Psoas muscle (tissue), 7 donors: ENCODE measurements at regions not wholly inside any gene's neighbourhood (a gene's known extent, or its start where the extent isn't known, plus 50 kb on each side); places are given as distances from the start of the nearest gene placed in this dataset.

Experiments
- ATAC-seq, 4 donors: fragments of 200-7000 bp; cut with Tn5 transposase; one replicate each; pipeline ENCODE4 v1.9.1; 2020; ENCODE audit warnings: moderate library complexity in 3 of 4, mild to moderate bottlenecking in 2 of 4
- DNase-seq, 2 donors: peaks; one replicate each; pipeline ENCODE4 v3.0.0-alpha.2; 2020
- H3K27ac ChIP-seq: fragments of 200-600 bp; one replicate; pipeline ENCODE4 v1.8.0; 2022
- H3K27me3 ChIP-seq, 3 donors: fragments of 200-600 bp in 1 of 3; one replicate each; pipeline versions ENCODE4 v1.6.1 to v1.8.0; 2013 to 2022; ENCODE audit warnings: low read length in 2 of 3, mild to moderate bottlenecking in 2 of 3, moderate library complexity in 1 of 3; ENCODE audit not compliant: insufficient read depth in 3 of 3
- H3K36me3 ChIP-seq, 2 donors: fragments of 200-600 bp in 1 of 2; one replicate each; pipeline versions ENCODE4 v1.6.1 to v1.8.0; 2013 to 2022; ENCODE audit warnings: low read depth in 1 of 2, mild to moderate bottlenecking in 1 of 2, moderate library complexity in 1 of 2; ENCODE audit not compliant: insufficient read depth in 1 of 2
- H3K4me1 ChIP-seq: fragments of 200-600 bp; one replicate; pipeline ENCODE4 v1.8.0; 2022
- H3K4me3 ChIP-seq: fragments of 200-600 bp; one replicate; pipeline ENCODE4 v1.8.0; 2022; ENCODE audit warnings: mild to moderate bottlenecking
- H3K9me3 ChIP-seq: fragments of 200-600 bp; one replicate; pipeline ENCODE4 v1.8.0; 2022
- CTCF ChIP-seq: fragments of 200-600 bp; IDR thresholded peaks from one replicate; pipeline ENCODE4 v1.8.0; 2022; ENCODE audit warnings: antibody characterized with exemption
- WGBS, 3 donors: extraction: QIAGEN DNeasy Blood & Tissue Kit; methylation state at CpG; one replicate each; pipeline versions ENCODE4 v1.1.6 to v1.1.7; 2013; 5-methylcytosine and 5-hydroxymethylcytosine counted together
- intact Hi-C, 2 donors: fragments of 100-400 bp; cut with DNase I; formaldehyde crosslinking; loops; one replicate each; pipeline versions ENCODE4 v1.11.0 to v1.14.2; 2022
- donor health status: healthy with polysubstance abuse.
- donor health status: DM: no; HTN: no; CAD: no; lungs with moderate emphysema.
- donor health status: Bipolar disorder and iron deficiency.
- donor health status: healthy.
- donor health status: DM: yes; HTN: yes; CAD: no.
- donor health status: DM: no; HTN: no; CAD: no.
- donor health status: DM: yes; HTN: yes; CAD: no.

- no peak for DNase-seq
- TF ChIP-seq CTCF: no peak
- H3K36me3 ChIP-seq: no peaks in the 10 kb centered on the region
- WGBS, 3 donors: 49 to 60% (median 56%) methylated on average over 4 of the region's 4 CpGs
- no peak overlapping the region for H3K27ac ChIP-seq
- ATAC-seq: no peak
- intact Hi-C loops: no loop called here
- no peaks in the 10 kb centered on the region for H3K4me1 ChIP-seq
- H3K9me3 ChIP-seq: no peaks in the 10 kb centered on the region
- H3K4me3 ChIP-seq: no peak overlapping the region
- H3K27me3 ChIP-seq: peaks cover 0 to 15% (median 9%) of the 10 kb centered on the region in 3 donors
Measured at GRCh38 chr14:96729889-96730288, 67.3 kb upstream of the VRK1 start.

GRCh38 chr14:96730386-96730785, 66.8 kb upstream of the VRK1 start:
- intact Hi-C loops: no loop called here
- H3K4me3 ChIP-seq: no peak overlapping the region
- H3K27ac ChIP-seq: no peak overlapping the region
- ATAC-seq: no peak
- H3K9me3 ChIP-seq: no peaks in the 10 kb centered on the region
- H3K27me3 ChIP-seq: peaks cover 0 to 19% (median 9%) of the 10 kb centered on the region in 3 donors
- no peak for TF ChIP-seq CTCF
- no peak for DNase-seq
- WGBS, 3 donors: 79 to 83% (median 80%) methylated on average over 7 of the region's 7 CpGs
- no peaks in the 10 kb centered on the region for H3K4me1 ChIP-seq
- no peaks in the 10 kb centered on the region for H3K36me3 ChIP-seq

GRCh38 chr14:96734076-96734622, 63.0 kb upstream of the VRK1 start:
- no peak for TF ChIP-seq CTCF
- H3K4me1 ChIP-seq: no peaks in the 10 kb centered on the region
- no peak overlapping the region for H3K4me3 ChIP-seq
- DNase-seq: no peak
- H3K36me3 ChIP-seq: no peaks in the 10 kb centered on the region
- intact Hi-C loops: no loop called here
- no peaks in the 10 kb centered on the region for H3K9me3 ChIP-seq
- 78 to 81% (median 79%) methylated on average over 7 of the region's 7 CpGs for WGBS, 3 donors
- peaks cover 0 to 37% (median 16%) of the 10 kb centered on the region in 3 donors for H3K27me3 ChIP-seq
- ATAC-seq: no peak
- no peak overlapping the region for H3K27ac ChIP-seq

- Histone ChIP-seq H3K36me3 (no peaks in the 10 kb centered on the region), H3K4me1 (no peaks in the 10 kb centered on the region), H3K27me3 (peaks cover 0 to 46% (median 16%) of the 10 kb centered on the region in 3 donors), H3K9me3 (no peaks in the 10 kb centered on the region), H3K4me3 (no peak overlapping the region), H3K27ac (no peak overlapping the region)
- DNase-seq: no peak
- intact Hi-C loops: no loop called here
- WGBS, 3 donors: 49 to 53% (median 52%) methylated on average over 5 of the region's 5 CpGs
- no peak for TF ChIP-seq CTCF
- no peak for ATAC-seq
Measured at GRCh38 chr14:96735526-96735925, 61.7 kb upstream of the VRK1 start.

- DNase-seq (no peak), ATAC-seq (no peak)
- no peak for TF ChIP-seq CTCF
- no peaks in the 10 kb centered on the region for H3K36me3 ChIP-seq
- H3K27me3 ChIP-seq: peaks cover 0 to 55% (median 18%) of the 10 kb centered on the region in 3 donors
- 42 to 47% (median 42%) methylated on average over 12 of the region's 12 CpGs for whole genome bisulfite sequencing, 3 donors
- intact Hi-C loops: no loop called here
- no peak overlapping the region for H3K4me3 ChIP-seq
- H3K4me1 ChIP-seq: no peaks in the 10 kb centered on the region
- no peaks in the 10 kb centered on the region for H3K9me3 ChIP-seq
- no peak overlapping the region for H3K27ac ChIP-seq
Measured at GRCh38 chr14:96736439-96736838, 60.7 kb upstream of the VRK1 start.
